Parathyroid adenoma (tissue), 2 donors: ENCODE measurements at regions not wholly inside any gene's neighbourhood (a gene's known extent, or its start where the extent isn't known, plus 50 kb on each side); places are given as distances from the start of the nearest gene placed in this dataset.
A peak's percentile ranks its signal among the peaks of the same experiment; 100 is the strongest.

Source experiments
- H2AFZ ChIP-seq: fragments of 300-600 bp; sonication (generic); one replicate; pipeline ENCODE4 v1.7.0; 2017; ENCODE audit warnings: antibody characterized with exemption, mild to moderate bottlenecking
- H3K27ac ChIP-seq: fragments of 300-600 bp; sonication (generic); one replicate; pipeline ENCODE4 v1.7.0; 2017
- H3K27me3 ChIP-seq: fragments of 300-600 bp; sonication (generic); one replicate; pipeline ENCODE4 v1.7.0; 2017; ENCODE audit warnings: low read length; ENCODE audit not compliant: control insufficient read depth, insufficient read depth
- H3K36me3 ChIP-seq: fragments of 300-600 bp; sonication (generic); one replicate; pipeline ENCODE4 v1.7.0; 2017; ENCODE audit warnings: low read length; ENCODE audit not compliant: control insufficient read depth, insufficient read depth
- H3K4me1 ChIP-seq: fragments of 300-600 bp; sonication (generic); one replicate; pipeline ENCODE4 v1.7.0; 2017; ENCODE audit warnings: control low read depth
- H3K4me2 ChIP-seq: fragments of 300-600 bp; sonication (generic); one replicate; pipeline ENCODE4 v1.7.0; 2017; ENCODE audit warnings: low read length
- H3K4me3 ChIP-seq: fragments of 300-600 bp; sonication (generic); one replicate; pipeline ENCODE4 v1.7.0; 2017; ENCODE audit warnings: low read depth, low read length
- H3K79me2 ChIP-seq: fragments of 300-600 bp; sonication (generic); one replicate; pipeline ENCODE4 v1.7.0; 2017; ENCODE audit warnings: control low read depth
- H3K9ac ChIP-seq: fragments of 300-600 bp; sonication (generic); one replicate; pipeline ENCODE4 v1.7.0; 2017; ENCODE audit warnings: mild to moderate bottlenecking
- H3K9me3 ChIP-seq: fragments of 300-600 bp; sonication (generic); one replicate; pipeline ENCODE4 v1.7.0; 2017; ENCODE audit warnings: low read length; ENCODE audit not compliant: control insufficient read depth
- CTCF ChIP-seq: fragments of 300-600 bp; sonication (generic); IDR thresholded peaks from one replicate; pipeline ENCODE4 v1.7.0; 2017; ENCODE audit warnings: antibody characterized with exemption, mild to moderate bottlenecking
- donor health status: primary hyperparathyroidism.

DNA sequence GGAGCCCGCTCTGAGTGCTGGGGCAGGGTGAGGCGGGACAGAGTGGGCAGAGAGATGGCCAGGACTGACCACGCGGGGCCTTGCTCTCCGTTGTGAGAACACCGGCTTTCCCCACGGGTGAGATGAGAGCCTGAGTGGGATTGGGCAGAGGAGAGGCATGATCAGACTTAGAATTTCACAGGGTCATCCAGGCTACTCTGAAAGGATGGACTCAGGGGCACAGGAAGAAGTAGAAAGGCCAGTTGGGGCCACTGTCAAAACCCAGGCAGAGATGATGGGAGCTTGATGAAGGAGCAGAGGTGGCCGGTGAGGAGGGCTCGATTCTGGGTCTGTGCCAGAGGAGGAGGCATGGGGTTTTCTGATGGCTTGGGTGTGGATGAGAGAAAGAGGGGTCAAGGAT is 63.8 kb upstream of the NUP50 start:
- no peaks in the 10 kb centered on the region for H3K9me3 ChIP-seq
- no peaks in the 10 kb centered on the region for H3K79me2 ChIP-seq
- H3K27me3 ChIP-seq = no peaks in the 10 kb centered on the region
- no peak overlapping the region for H3K4me3 ChIP-seq
- H3K4me1 ChIP-seq = no peaks in the 10 kb centered on the region
- no peak overlapping the region for H2AFZ ChIP-seq
- no peak for TF ChIP-seq CTCF
- H3K9ac ChIP-seq = no peak overlapping the region
- no peaks in the 10 kb centered on the region for H3K36me3 ChIP-seq
- H3K27ac ChIP-seq = no peak overlapping the region
- H3K4me2 ChIP-seq = no peak overlapping the region

- Histone ChIP-seq H3K27ac (no peak overlapping the region), H3K36me3 (no peaks in the 10 kb centered on the region), H3K4me1 (no peaks in the 10 kb centered on the region), H3K79me2 (no peaks in the 10 kb centered on the region), H3K27me3 (no peaks in the 10 kb centered on the region), H3K4me3 (no peak overlapping the region), H3K9me3 (no peaks in the 10 kb centered on the region), H3K9ac (no peak overlapping the region), H3K4me2 (no peak overlapping the region), H2AFZ (no peak overlapping the region)
- TF ChIP-seq CTCF = peak; percentile 49
These were observed 62.1 kb upstream of the NUP50 start for GRCh38 chr22:45101515-45102227.

DNA sequence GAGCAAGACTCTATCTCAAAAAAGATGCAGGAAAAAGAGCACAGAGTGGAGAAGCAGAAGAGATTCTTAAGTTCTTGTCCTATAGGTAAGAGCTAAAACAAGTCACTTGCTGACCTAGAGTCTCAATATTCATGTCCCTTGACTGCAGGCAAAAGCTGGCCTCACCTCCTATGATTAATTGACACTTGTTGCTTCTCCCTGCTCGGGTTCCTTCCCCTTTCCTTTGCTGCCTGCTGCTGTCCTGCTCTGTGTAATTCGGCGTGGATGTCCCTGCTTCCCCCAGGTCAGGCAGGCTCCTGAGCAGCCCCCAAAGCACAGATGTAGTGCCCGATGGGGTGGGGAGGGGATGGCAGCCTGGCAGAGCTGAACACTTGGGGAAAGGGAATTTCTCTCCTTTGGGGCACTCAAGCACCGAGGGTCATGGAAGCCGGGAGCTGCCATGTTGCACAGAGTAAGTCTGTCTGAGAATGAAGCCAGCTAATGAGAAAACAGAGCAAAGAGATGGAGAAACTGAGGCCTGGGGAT is 60.8 kb upstream of the NUP50 start:
- H3K9me3 ChIP-seq = no peaks in the 10 kb centered on the region
- no peaks in the 10 kb centered on the region for H3K36me3 ChIP-seq
- H3K9ac ChIP-seq = no peak overlapping the region
- H3K4me3 ChIP-seq = no peak overlapping the region
- H3K79me2 ChIP-seq = no peaks in the 10 kb centered on the region
- H3K27ac ChIP-seq = no peak overlapping the region
- H3K27me3 ChIP-seq = no peaks in the 10 kb centered on the region
- TF ChIP-seq CTCF = no peak
- H2AFZ ChIP-seq = no peak overlapping the region
- no peaks in the 10 kb centered on the region for H3K4me1 ChIP-seq
- no peak overlapping the region for H3K4me2 ChIP-seq

- H3K36me3 ChIP-seq = no peaks in the 10 kb centered on the region
- no peak overlapping the region for H3K27ac ChIP-seq
- no peak overlapping the region for H3K9ac ChIP-seq
- no peaks in the 10 kb centered on the region for H3K27me3 ChIP-seq
- H2AFZ ChIP-seq = no peak overlapping the region
- H3K9me3 ChIP-seq = no peaks in the 10 kb centered on the region
- H3K4me2 ChIP-seq = no peak overlapping the region
- H3K4me1 ChIP-seq = no peaks in the 10 kb centered on the region
- H3K4me3 ChIP-seq = no peak overlapping the region
- TF ChIP-seq CTCF = no peak
- no peaks in the 10 kb centered on the region for H3K79me2 ChIP-seq
These were observed 60.0 kb upstream of the NUP50 start for GRCh38 chr22:45103756-45104155.

DNA sequence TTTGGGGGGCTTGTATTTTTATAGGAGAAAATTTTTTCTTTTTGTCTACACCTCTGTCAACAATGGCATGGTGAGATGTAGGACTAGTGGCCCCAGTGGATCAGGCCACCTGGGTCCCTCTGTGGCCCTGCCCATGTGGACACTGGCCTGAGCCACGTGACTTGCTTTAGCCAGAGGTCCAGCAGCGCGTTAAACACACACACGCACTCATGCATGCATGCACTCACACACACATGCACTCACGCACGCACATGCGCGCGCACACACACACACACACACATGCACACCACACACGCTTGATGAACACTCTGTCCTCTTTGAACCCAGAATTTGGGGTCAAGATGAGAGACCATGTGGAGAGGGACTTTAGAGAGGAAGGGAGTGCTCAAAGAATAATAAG is 59.4 kb upstream of the NUP50 start:
- no peaks in the 10 kb centered on the region for H3K27me3 ChIP-seq
- H3K36me3 ChIP-seq = no peaks in the 10 kb centered on the region

More for the DNA sequence above, 59.4 kb upstream of the NUP50 start:
- Histone ChIP-seq H3K79me2 (no peaks in the 10 kb centered on the region), H3K4me3 (no peak overlapping the region), H3K9me3 (no peaks in the 10 kb centered on the region), H3K27ac (no peak overlapping the region), H3K9ac (no peak overlapping the region), H2AFZ (no peak overlapping the region), H3K4me2 (no peak overlapping the region), H3K4me1 (no peaks in the 10 kb centered on the region)
- TF ChIP-seq CTCF = no peak
